ENCODE measurements at regions not wholly inside any gene's neighbourhood (a gene's known extent, or its start where the extent isn't known, plus 50 kb on each side); places are given as distances from the start of the nearest gene placed in this dataset.
"Not testable (repeated sequence)": the region's sequence is repeated elsewhere in the genome, so short reads cannot be mapped to it uniquely, and the experiment has no call there.

GRCh38 chr14:105623178-105623577 lies 96.8 kb downstream of the TMEM121 start:
- not testable (repeated sequence) for DNase-seq

GRCh38 chr14:105624346-105624745 lies 98.0 kb downstream of the TMEM121 start:
- DNase-seq = not testable (repeated sequence)

- not testable (repeated sequence) for DNase-seq
These were observed 98.5 kb downstream of the TMEM121 start for GRCh38 chr14:105624749-105625434.

GRCh38 chr14:105625448-105625847 lies 99.1 kb downstream of the TMEM121 start:
- DNase-seq = not testable (repeated sequence)

GRCh38 chr14:105626111-105626510 lies 99.7 kb downstream of the TMEM121 start:
- DNase-seq = not testable (repeated sequence)

- DNase-seq = not testable (repeated sequence)
These were observed 100.3 kb downstream of the TMEM121 start for GRCh38 chr14:105626651-105627050.

GRCh38 chr14:105627287-105627686 lies 100.9 kb downstream of the TMEM121 start:
- DNase-seq = not testable (repeated sequence)

- no peak for DNase-seq
These were observed 101.3 kb downstream of the TMEM121 start for GRCh38 chr14:105627701-105628100.

- not testable (repeated sequence) for DNase-seq
These were observed 101.7 kb downstream of the TMEM121 start for GRCh38 chr14:105628126-105628525.

- DNase-seq = not testable (repeated sequence)
These were observed 102.2 kb downstream of the TMEM121 start for GRCh38 chr14:105628531-105629067.

GRCh38 chr14:105629091-105629885 lies 102.9 kb downstream of the TMEM121 start:
- DNase-seq = not testable (repeated sequence)

GRCh38 chr14:105629886-105630215 lies 103.5 kb downstream of the TMEM121 start:
- DNase-seq = no peak

- not testable (repeated sequence) for DNase-seq
These were observed 104.0 kb downstream of the TMEM121 start for GRCh38 chr14:105630293-105630934.

- DNase-seq = not testable (repeated sequence)
These were observed 104.8 kb downstream of the TMEM121 start for GRCh38 chr14:105630935-105631779.

- DNase-seq = no peak
These were observed 105.6 kb downstream of the TMEM121 start for GRCh38 chr14:105632010-105632409.

- DNase-seq = not testable (repeated sequence)
These were observed 107.2 kb downstream of the TMEM121 start for GRCh38 chr14:105633596-105633995.

- no peak for DNase-seq
These were observed 109.2 kb downstream of the TMEM121 start for GRCh38 chr14:105635560-105635959.

GRCh38 chr14:105636021-105636420 lies 109.6 kb downstream of the TMEM121 start:
- not testable (repeated sequence) for DNase-seq

GRCh38 chr14:105636935-105637334 lies 110.6 kb downstream of the TMEM121 start:
- DNase-seq = no peak

- DNase-seq = not testable (repeated sequence)
These were observed 111.0 kb downstream of the TMEM121 start for GRCh38 chr14:105637345-105637744.

- DNase-seq = not testable (repeated sequence)
These were observed 113.9 kb downstream of the TMEM121 start for GRCh38 chr14:105639969-105640931.
